OCI-LY7 (cell line): ENCODE measurements at regions not wholly inside any gene's neighbourhood (a gene's known extent, or its start where the extent isn't known, plus 50 kb on each side); places are given as distances from the start of the nearest gene placed in this dataset.

Source experiments
- EZH2phosphoT487 ChIP-seq: fragments of 200-600 bp; sonication (generic); IDR thresholded peaks from 2 replicates; pipeline ENCODE4 v1.6.1; 2018; ENCODE audit warnings: low read depth, borderline replicate concordance, mild to moderate bottlenecking, mixed run types, antibody characterized with exemption, low read length, moderate library complexity, mixed read lengths
- TF ChIP-seq, protein P1 (sequence below): fragments of 200-600 bp; sonication (generic); conservative IDR thresholded peaks from 2 replicates; pipeline ENCODE4 v1.5.1; 2014; ENCODE audit warnings: mild to moderate bottlenecking, antibody characterized with exemption, low read length, moderate library complexity, mixed read lengths

DNA sequence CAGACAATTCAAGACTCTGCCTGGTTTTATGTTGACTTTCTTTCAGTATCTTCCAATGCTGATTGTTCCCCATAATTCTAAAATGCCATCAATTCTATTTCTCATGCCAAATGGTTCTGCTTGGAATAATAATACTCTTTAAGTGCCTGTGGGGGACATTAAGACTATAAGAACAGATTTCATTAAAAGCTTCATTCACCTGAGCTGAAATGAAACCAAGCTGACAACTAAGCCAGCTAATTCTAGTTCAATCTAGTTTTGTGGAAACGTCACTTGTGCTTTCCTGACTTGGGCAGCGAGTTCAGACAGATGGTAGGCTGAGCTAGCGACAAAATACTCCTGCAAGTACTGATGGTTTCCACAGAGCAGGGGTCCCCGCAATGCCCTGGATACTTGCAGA, 491.1 kb upstream of the RAB6C start:
- TF ChIP-seq, protein P1, sequence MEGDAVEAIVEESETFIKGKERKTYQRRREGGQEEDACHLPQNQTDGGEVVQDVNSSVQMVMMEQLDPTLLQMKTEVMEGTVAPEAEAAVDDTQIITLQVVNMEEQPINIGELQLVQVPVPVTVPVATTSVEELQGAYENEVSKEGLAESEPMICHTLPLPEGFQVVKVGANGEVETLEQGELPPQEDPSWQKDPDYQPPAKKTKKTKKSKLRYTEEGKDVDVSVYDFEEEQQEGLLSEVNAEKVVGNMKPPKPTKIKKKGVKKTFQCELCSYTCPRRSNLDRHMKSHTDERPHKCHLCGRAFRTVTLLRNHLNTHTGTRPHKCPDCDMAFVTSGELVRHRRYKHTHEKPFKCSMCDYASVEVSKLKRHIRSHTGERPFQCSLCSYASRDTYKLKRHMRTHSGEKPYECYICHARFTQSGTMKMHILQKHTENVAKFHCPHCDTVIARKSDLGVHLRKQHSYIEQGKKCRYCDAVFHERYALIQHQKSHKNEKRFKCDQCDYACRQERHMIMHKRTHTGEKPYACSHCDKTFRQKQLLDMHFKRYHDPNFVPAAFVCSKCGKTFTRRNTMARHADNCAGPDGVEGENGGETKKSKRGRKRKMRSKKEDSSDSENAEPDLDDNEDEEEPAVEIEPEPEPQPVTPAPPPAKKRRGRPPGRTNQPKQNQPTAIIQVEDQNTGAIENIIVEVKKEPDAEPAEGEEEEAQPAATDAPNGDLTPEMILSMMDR: no peak
- TF ChIP-seq EZH2phosphoT487: no peak
